ENCODE measurements at regions not wholly inside any gene's neighbourhood (a gene's known extent, or its start where the extent isn't known, plus 50 kb on each side); places are given as distances from the start of the nearest gene placed in this dataset.
"Not testable (repeated sequence)": the region's sequence is repeated elsewhere in the genome, so short reads cannot be mapped to it uniquely, and the experiment has no call there.

DNA sequence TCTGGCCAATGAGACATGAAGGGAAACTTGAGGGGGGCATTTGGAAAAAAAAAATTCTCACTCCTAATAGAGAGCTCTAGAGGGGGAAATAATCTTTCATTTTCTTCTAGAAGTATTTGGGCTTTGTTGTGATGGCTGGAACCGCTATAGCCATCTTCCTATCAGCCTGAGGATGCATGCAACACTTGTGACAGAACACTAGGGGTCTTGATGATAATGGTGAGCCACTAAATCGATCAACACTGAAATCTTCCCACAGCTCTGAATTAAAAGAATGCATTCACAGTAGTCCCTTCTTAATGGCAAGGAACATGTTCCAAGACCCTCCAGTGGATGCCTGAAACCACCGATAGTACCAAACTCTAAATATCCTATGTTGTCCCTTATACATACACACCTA, 325.3 kb downstream of the LNPK start:
- POLR2A ChIA-PET = interaction anchor here (0.6 kb wide), 1 partner anchor 119 kb away, joined by 3 read pairs; no protein-coding TSS in a partner anchor
- H3K4me1 ChIP-seq = no peaks in the 10 kb centered on the region

GRCh38 chr2:175668804-175669203, 333.3 kb downstream of the LNPK start:
- H3K4me1 Mint-ChIP-seq (ENCODE audit: low read depth, unreplicated experiment); CTCF ChIA-PET; BruUV-seq (replicated peaks); intact Hi-C loops (cut with micrococcal nuclease; ENCODE audit: unreplicated experiment); H3K27me3 ChIP-seq (replicated peaks; ENCODE audit: control insufficient read depth, insufficient read depth, low read length); H3K27ac Mint-ChIP-seq (ENCODE audit: unreplicated experiment); DNase-seq; H3K36me3 Mint-ChIP-seq (ENCODE audit: insufficient read depth, unreplicated experiment); H3K9me3 ChIP-seq; H3K27me3 Mint-ChIP-seq (ENCODE audit: insufficient read depth, unreplicated experiment); POLR2A ChIA-PET; H3K36me3 ChIP-seq (ENCODE audit: control insufficient read depth, insufficient read depth, low read length); H3K4me3 Mint-ChIP-seq (ENCODE audit: unreplicated experiment); H3K4me1 ChIP-seq; H3K4me3 ChIP-seq (ENCODE audit: low read depth, low read length): not testable (repeated sequence)
- peaks cover 20% of the 10 kb centered on the region for H3K9me3 Mint-ChIP-seq (ENCODE audit: unreplicated experiment)

More for the DNA sequence above, 325.3 kb downstream of the LNPK start:
- Mint-ChIP-seq H3K4me1 (ENCODE audit: low read depth, unreplicated experiment) (no peaks in the 10 kb centered on the region), H3K9me3 (ENCODE audit: unreplicated experiment) (peaks cover 2% of the 10 kb centered on the region), H3K4me3 (ENCODE audit: unreplicated experiment) (no peak overlapping the region), H3K27ac (ENCODE audit: unreplicated experiment) (no peak overlapping the region), H3K27me3 (ENCODE audit: insufficient read depth, unreplicated experiment) (no peaks in the 10 kb centered on the region), H3K36me3 (ENCODE audit: insufficient read depth, unreplicated experiment) (no peaks in the 10 kb centered on the region)
- TF ChIP-seq, protein P1, sequence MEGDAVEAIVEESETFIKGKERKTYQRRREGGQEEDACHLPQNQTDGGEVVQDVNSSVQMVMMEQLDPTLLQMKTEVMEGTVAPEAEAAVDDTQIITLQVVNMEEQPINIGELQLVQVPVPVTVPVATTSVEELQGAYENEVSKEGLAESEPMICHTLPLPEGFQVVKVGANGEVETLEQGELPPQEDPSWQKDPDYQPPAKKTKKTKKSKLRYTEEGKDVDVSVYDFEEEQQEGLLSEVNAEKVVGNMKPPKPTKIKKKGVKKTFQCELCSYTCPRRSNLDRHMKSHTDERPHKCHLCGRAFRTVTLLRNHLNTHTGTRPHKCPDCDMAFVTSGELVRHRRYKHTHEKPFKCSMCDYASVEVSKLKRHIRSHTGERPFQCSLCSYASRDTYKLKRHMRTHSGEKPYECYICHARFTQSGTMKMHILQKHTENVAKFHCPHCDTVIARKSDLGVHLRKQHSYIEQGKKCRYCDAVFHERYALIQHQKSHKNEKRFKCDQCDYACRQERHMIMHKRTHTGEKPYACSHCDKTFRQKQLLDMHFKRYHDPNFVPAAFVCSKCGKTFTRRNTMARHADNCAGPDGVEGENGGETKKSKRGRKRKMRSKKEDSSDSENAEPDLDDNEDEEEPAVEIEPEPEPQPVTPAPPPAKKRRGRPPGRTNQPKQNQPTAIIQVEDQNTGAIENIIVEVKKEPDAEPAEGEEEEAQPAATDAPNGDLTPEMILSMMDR (IDR thresholded peaks at IDR 0.05; ENCODE audit: insufficient read depth in 1 of 2, low read depth in 1 of 2, low read length in 1 of 2, severe bottlenecking in 1 of 2, unreplicated experiment in 1 of 2) = no peak
- CTCF ChIA-PET = no interaction called here
- Histone ChIP-seq H3K9me3 (no peaks in the 10 kb centered on the region; the same call in 1 of the 2 replicates), H3K27me3 (replicated peaks; ENCODE audit: control insufficient read depth, insufficient read depth, low read length) (no peaks in the 10 kb centered on the region), H3K36me3 (ENCODE audit: control insufficient read depth, insufficient read depth, low read length) (no peaks in the 10 kb centered on the region), H3K4me3 (ENCODE audit: low read depth, low read length) (no peak overlapping the region)
- intact Hi-C loops (cut with micrococcal nuclease; ENCODE audit: unreplicated experiment) = no loop called here
- no peak for DNase-seq
- BruUV-seq (replicated peaks) = no TSS peak

GRCh38 chr2:175662335-175662734, 339.7 kb downstream of the LNPK start:
- no peaks in the 10 kb centered on the region for H3K27me3 Mint-ChIP-seq (ENCODE audit: insufficient read depth, unreplicated experiment)
- ChIA-PET CTCF (no interaction called here), POLR2A (no interaction called here)
- DNase-seq = no peak
- no peaks in the 10 kb centered on the region for H3K4me1 Mint-ChIP-seq (ENCODE audit: low read depth, unreplicated experiment)
- no peaks in the 10 kb centered on the region for H3K9me3 ChIP-seq
- no peak overlapping the region for H3K4me3 ChIP-seq (ENCODE audit: low read depth, low read length)
- no TSS peak for BruUV-seq (replicated peaks)
- no peak overlapping the region for H3K27ac Mint-ChIP-seq (ENCODE audit: unreplicated experiment)
- H3K9me3 Mint-ChIP-seq (ENCODE audit: unreplicated experiment) = no peaks in the 10 kb centered on the region
- no peaks in the 10 kb centered on the region for H3K36me3 Mint-ChIP-seq (ENCODE audit: insufficient read depth, unreplicated experiment)
- intact Hi-C loops (cut with micrococcal nuclease; ENCODE audit: unreplicated experiment) = no loop called here
- no peak overlapping the region for H3K4me3 Mint-ChIP-seq (ENCODE audit: unreplicated experiment)
- H3K4me1 ChIP-seq = no peaks in the 10 kb centered on the region
- H3K27me3 ChIP-seq (replicated peaks; ENCODE audit: control insufficient read depth, insufficient read depth, low read length) = no peaks in the 10 kb centered on the region
- TF ChIP-seq, protein P1 (IDR thresholded peaks at IDR 0.05; ENCODE audit: insufficient read depth in 1 of 2, low read depth in 1 of 2, low read length in 1 of 2, severe bottlenecking in 1 of 2, unreplicated experiment in 1 of 2) = no peak
- no peaks in the 10 kb centered on the region for H3K36me3 ChIP-seq (ENCODE audit: control insufficient read depth, insufficient read depth, low read length)

GRCh38 chr2:175648577-175649063, 353.4 kb downstream of the LNPK start:
- no peak overlapping the region for H3K4me3 ChIP-seq (ENCODE audit: low read depth, low read length)
- Mint-ChIP-seq H3K4me1 (ENCODE audit: low read depth, unreplicated experiment) (no peaks in the 10 kb centered on the region), H3K36me3 (ENCODE audit: insufficient read depth, unreplicated experiment) (no peaks in the 10 kb centered on the region), H3K9me3 (ENCODE audit: unreplicated experiment) (peaks cover 11% of the 10 kb centered on the region), H3K27me3 (ENCODE audit: insufficient read depth, unreplicated experiment) (no peaks in the 10 kb centered on the region), H3K4me3 (ENCODE audit: unreplicated experiment) (no peak overlapping the region), H3K27ac (ENCODE audit: unreplicated experiment) (no peak overlapping the region)
- DNase-seq = no peak
- intact Hi-C loops (cut with micrococcal nuclease; ENCODE audit: unreplicated experiment) = no loop called here
- H3K36me3 ChIP-seq (ENCODE audit: control insufficient read depth, insufficient read depth, low read length) = peaks cover 1% of the 10 kb centered on the region; the same call in 1 of the 2 replicates
- POLR2A ChIA-PET = no interaction called here
- H3K27me3 ChIP-seq (replicated peaks; ENCODE audit: control insufficient read depth, insufficient read depth, low read length) = no peaks in the 10 kb centered on the region
- no TSS peak for BruUV-seq (replicated peaks)
- CTCF ChIA-PET = no interaction called here
- no peaks in the 10 kb centered on the region for H3K4me1 ChIP-seq
- TF ChIP-seq, protein P1 (IDR thresholded peaks at IDR 0.05; ENCODE audit: insufficient read depth in 1 of 2, low read depth in 1 of 2, low read length in 1 of 2, severe bottlenecking in 1 of 2, unreplicated experiment in 1 of 2) = no peak
- 0 out of 2 replicates have a peak, but pooled peaks cover 3% of the 10 kb centered on the region for H3K9me3 ChIP-seq

Data from Caco-2 (cell line).